Cardiac muscle cell (in vitro differentiated cells and primary cell): ENCODE measurements at regions not wholly inside any gene's neighbourhood (a gene's known extent, or its start where the extent isn't known, plus 50 kb on each side); places are given as distances from the start of the nearest gene placed in this dataset.

ENCODE experiments used
- DNase-seq, 2 donors: peaks; one replicate each; pipeline versions ENCODE4 v3.0.0 to v3.0.0-alpha.2; 2010 to 2017; ENCODE audit warnings: low read depth in 1 of 2, low spot score in 1 of 2
- H3K27ac ChIP-seq: fragments of 200-600 bp; sonication (generic); 2 replicates; pipeline ENCODE4 v1.5.1; 2016
- H3K27me3 ChIP-seq: fragments of 200-600 bp; sonication (generic); 2 replicates; pipeline ENCODE4 v1.6.0; 2016; ENCODE audit warnings: control low read depth
- H3K36me3 ChIP-seq: fragments of 200-600 bp; sonication (generic); 2 replicates; pipeline ENCODE4 v1.5.1; 2016; ENCODE audit warnings: control low read depth
- H3K4me1 ChIP-seq: fragments of 200-600 bp; sonication (generic); 2 replicates; pipeline ENCODE4 v1.8.1; 2017; ENCODE audit warnings: low read depth, mild to moderate bottlenecking, mixed run types
- H3K4me3 ChIP-seq: fragments of 200-600 bp; sonication (generic); 2 replicates; pipeline ENCODE4 v1.5.1; 2016; ENCODE audit warnings: mild to moderate bottlenecking
- H3K9me3 ChIP-seq: fragments of 200-600 bp; sonication (generic); 2 replicates; pipeline ENCODE4 v1.5.1; 2017; ENCODE audit warnings: low read depth, mild to moderate bottlenecking, control low read depth
- TF ChIP-seq, protein P1 (sequence below): IDR thresholded peaks from 2 replicates; pipeline ENCODE4 v1.5.1; 2012; ENCODE audit warnings: low read depth, mild to moderate bottlenecking, low read length

DNA sequence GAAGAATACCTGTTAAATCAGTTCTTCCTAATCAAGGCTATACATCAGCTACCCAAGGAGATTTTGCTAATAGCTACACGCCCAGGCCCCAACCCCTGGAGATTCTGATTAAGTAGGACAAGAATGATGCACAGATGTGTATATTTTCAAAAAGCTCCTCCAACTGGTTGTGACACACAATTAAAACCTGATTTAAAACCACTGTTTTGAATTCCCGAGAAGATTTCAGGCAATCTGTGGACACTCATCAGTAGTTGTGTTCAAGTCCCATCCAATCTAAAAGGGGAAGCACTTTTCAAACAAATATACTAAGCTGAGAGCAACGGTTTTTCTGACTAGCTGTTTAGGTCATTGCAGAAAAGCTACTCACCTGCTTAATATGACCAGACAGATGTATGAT lies 118.9 kb upstream of the NHSL1 start:
- no peaks in the 10 kb centered on the region for H3K9me3 ChIP-seq
- no peaks in the 10 kb centered on the region for H3K36me3 ChIP-seq
- H3K4me1 ChIP-seq, result no peaks in the 10 kb centered on the region
- no peaks in the 10 kb centered on the region for H3K27me3 ChIP-seq
- TF ChIP-seq, protein P1, sequence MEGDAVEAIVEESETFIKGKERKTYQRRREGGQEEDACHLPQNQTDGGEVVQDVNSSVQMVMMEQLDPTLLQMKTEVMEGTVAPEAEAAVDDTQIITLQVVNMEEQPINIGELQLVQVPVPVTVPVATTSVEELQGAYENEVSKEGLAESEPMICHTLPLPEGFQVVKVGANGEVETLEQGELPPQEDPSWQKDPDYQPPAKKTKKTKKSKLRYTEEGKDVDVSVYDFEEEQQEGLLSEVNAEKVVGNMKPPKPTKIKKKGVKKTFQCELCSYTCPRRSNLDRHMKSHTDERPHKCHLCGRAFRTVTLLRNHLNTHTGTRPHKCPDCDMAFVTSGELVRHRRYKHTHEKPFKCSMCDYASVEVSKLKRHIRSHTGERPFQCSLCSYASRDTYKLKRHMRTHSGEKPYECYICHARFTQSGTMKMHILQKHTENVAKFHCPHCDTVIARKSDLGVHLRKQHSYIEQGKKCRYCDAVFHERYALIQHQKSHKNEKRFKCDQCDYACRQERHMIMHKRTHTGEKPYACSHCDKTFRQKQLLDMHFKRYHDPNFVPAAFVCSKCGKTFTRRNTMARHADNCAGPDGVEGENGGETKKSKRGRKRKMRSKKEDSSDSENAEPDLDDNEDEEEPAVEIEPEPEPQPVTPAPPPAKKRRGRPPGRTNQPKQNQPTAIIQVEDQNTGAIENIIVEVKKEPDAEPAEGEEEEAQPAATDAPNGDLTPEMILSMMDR, result no peak
- no peak overlapping the region for H3K4me3 ChIP-seq
- DNase-seq, result no peak
- no peak overlapping the region for H3K27ac ChIP-seq

DNA sequence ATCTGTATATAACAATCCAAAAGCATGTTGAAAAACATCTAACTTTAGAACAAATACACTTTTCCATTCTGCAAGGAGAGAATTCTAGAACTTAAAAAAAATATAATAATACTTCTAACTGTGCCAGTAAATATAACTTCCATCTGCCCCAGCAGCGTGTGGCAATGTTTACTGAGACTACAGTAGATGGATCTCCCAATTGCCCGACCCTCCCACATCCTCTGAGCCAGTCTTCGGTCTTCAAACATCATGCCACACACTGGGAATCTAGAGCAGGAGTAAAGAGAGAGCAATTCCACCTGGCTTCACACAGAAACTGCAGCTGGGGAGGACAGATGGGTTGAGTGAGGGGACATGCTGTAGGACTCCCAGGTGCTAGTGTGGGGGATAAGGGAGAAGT lies 121.3 kb upstream of the NHSL1 start:
- Histone ChIP-seq H3K4me1 (no peaks in the 10 kb centered on the region), H3K27me3 (no peaks in the 10 kb centered on the region), H3K27ac (no peak overlapping the region)

DNA sequence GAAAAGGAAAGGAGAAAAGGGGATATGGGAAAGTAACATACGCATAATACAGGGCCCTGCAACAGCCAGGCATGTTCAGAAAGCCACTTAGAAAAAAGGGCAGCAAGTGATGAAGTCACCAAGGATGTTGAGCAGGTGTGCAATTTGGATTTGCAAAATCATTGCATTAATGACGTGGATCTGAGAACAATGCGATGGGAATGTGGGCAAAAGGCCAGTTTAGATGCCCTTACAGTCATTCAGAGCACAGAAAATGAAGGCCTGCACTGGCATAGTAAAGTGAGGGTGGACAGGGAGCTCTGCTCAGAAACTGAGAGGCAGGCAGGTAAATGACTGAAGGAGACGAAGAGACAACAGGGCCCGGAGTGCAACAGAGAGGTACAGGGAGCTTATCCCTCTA lies 123.7 kb upstream of the NHSL1 start:
- Histone ChIP-seq H3K4me3 (no peak overlapping the region), H3K36me3 (no peaks in the 10 kb centered on the region), H3K9me3 (no peaks in the 10 kb centered on the region), H3K4me1 (no peaks in the 10 kb centered on the region), H3K27me3 (no peaks in the 10 kb centered on the region), H3K27ac (no peak overlapping the region)
- TF ChIP-seq, protein P1, result no peak
- DNase-seq, result peak in 1 of 2 donors; percentile 8

More for the DNA sequence above, 121.3 kb upstream of the NHSL1 start:
- TF ChIP-seq, protein P1, result no peak
- DNase-seq, result no peak
- H3K36me3 ChIP-seq, result no peaks in the 10 kb centered on the region
- no peaks in the 10 kb centered on the region for H3K9me3 ChIP-seq
- no peak overlapping the region for H3K4me3 ChIP-seq

DNA sequence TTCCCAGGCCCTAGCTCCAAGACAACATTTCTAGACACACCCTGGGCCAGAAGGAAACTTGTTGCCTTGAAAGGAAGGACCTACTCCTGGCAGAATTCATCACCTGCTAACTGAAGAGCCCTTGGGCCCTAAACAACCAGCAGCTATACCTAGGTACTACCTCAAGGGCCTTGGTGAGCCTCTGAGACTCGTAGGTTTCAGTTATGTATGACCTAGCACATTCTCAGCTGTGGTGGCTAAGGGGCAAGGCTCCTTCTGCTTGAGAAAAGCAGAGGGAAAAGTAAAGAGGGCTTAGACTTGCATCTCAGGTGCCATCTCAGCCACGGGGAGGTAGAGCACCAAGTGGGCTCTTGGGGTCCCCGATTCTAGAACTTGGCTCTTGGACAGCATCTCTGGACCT lies 132.3 kb upstream of the NHSL1 start:
- no peaks in the 10 kb centered on the region for H3K27me3 ChIP-seq
- no peak overlapping the region for H3K4me3 ChIP-seq
- H3K27ac ChIP-seq, result no peak overlapping the region
- H3K36me3 ChIP-seq, result no peaks in the 10 kb centered on the region
- DNase-seq, result no peak
- TF ChIP-seq, protein P1, result no peak
- no peaks in the 10 kb centered on the region for H3K4me1 ChIP-seq
- H3K9me3 ChIP-seq, result no peaks in the 10 kb centered on the region

DNA sequence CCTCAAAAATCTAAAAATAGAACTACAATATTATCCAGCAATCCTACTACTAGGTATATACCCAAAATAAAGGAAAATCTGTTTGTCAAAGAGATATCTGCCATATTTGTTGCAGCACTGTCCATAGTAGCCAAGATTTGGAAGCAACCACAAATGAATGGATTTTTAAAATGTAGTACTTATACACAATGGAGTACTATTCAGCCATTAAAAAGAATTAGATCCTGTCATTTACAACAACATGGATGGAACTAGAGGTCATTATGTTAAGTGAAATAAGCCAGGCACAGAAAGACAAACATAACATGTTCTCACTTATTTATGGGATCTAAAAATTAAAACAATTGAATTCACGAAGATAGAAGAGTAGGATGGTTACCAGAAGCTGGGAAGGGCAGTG lies 135.7 kb upstream of the CCDC28A start:
- TF ChIP-seq, protein P1, result no peak
- DNase-seq, result no peak
- Histone ChIP-seq H3K9me3 (no peaks in the 10 kb centered on the region), H3K27ac (no peak overlapping the region), H3K4me1 (no peaks in the 10 kb centered on the region), H3K4me3 (no peak overlapping the region), H3K36me3 (no peaks in the 10 kb centered on the region), H3K27me3 (no peaks in the 10 kb centered on the region)

DNA sequence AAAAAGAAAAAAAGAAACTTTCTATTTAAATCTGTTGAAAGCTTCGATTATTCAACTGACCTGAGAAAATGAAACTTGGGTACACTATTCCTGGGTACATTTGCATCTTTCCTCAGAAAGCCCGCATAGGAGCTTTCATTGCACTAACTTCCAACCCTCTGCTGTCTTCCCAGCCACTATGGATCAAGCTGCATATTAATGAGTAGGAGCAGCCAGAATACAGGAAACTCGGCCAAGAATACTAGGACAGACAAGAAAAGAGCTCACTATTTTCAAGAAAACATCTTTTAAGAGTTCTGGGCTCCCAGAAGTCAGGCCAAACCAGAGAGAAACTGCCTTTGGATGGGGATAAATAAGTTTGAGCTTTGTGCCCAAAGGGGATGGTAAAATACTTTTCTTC lies 135.0 kb upstream of the CCDC28A start:
- H3K4me1 ChIP-seq, result no peaks in the 10 kb centered on the region
- no peak overlapping the region for H3K4me3 ChIP-seq
- no peak overlapping the region for H3K27ac ChIP-seq
- TF ChIP-seq, protein P1, result no peak
- peak in 1 of 2 donors; percentile 17 for DNase-seq
- H3K36me3 ChIP-seq, result no peaks in the 10 kb centered on the region
- no peaks in the 10 kb centered on the region for H3K27me3 ChIP-seq
- no peaks in the 10 kb centered on the region for H3K9me3 ChIP-seq
